GM12873 (cell line): ENCODE measurements at regions not wholly inside any gene's neighbourhood (a gene's known extent, or its start where the extent isn't known, plus 50 kb on each side); places are given as distances from the start of the nearest gene placed in this dataset.

Experiments
- CTCF ChIP-seq: IDR thresholded peaks from 2 replicates; pipeline ENCODE4 v1.5.1; 2012; ENCODE audit warnings: low read depth, mild to moderate bottlenecking, moderate library complexity, low read length, control low read depth; ENCODE audit not compliant: insufficient read depth; ENCODE audit errors: missing control alignments

GRCh38 chr14:84959851-84960520 lies 570.0 kb upstream of the FLRT2 start:
- no peak for TF ChIP-seq CTCF

GRCh38 chr14:84961637-84962036 lies 568.3 kb upstream of the FLRT2 start:
- no peak for TF ChIP-seq CTCF

GRCh38 chr14:84963518-84963917 lies 566.4 kb upstream of the FLRT2 start:
- TF ChIP-seq CTCF: no peak

- no peak for TF ChIP-seq CTCF
These were observed 564.7 kb upstream of the FLRT2 start for GRCh38 chr14:84965279-84965678.

- no peak for TF ChIP-seq CTCF
These were observed 560.4 kb upstream of the FLRT2 start for GRCh38 chr14:84969501-84969900.

GRCh38 chr14:84975241-84975902 lies 554.6 kb upstream of the FLRT2 start:
- no peak for TF ChIP-seq CTCF

GRCh38 chr14:84976805-84977204 lies 553.1 kb upstream of the FLRT2 start:
- no peak for TF ChIP-seq CTCF
